Prostate gland (tissue), 2 donors: ENCODE measurements at regions not wholly inside any gene's neighbourhood (a gene's known extent, or its start where the extent isn't known, plus 50 kb on each side); places are given as distances from the start of the nearest gene placed in this dataset.

Experiments
- DNase-seq: peaks from one replicate; pipeline ENCODE4 v3.0.0-alpha.2; 2019; ENCODE audit warnings: low spot score
- H3K27ac ChIP-seq, 2 donors: fragments of 200-600 bp; sonication (generic); 2 replicates each; pipeline ENCODE4 v1.5.1; 2017 to 2019
- H3K27me3 ChIP-seq: fragments of 200-600 bp; sonication (generic); replicated peaks from 2 replicates; pipeline ENCODE4 v1.5.1; 2019; ENCODE audit not compliant: insufficient read depth
- H3K36me3 ChIP-seq, 2 donors: fragments of 200-600 bp; sonication (generic); 1 replicate in 1 of 2; 2 replicates in 1 of 2; pipeline versions ENCODE4 v1.5.1 to v1.8.1; 2017 to 2019
- H3K4me1 ChIP-seq: fragments of 200-600 bp; sonication (generic); replicated peaks from 2 replicates; pipeline ENCODE4 v1.5.1; 2019
- H3K4me3 ChIP-seq, 2 donors: fragments of 200-600 bp; sonication (generic); 2 replicates each; pipeline ENCODE4 v1.5.1; 2017 to 2019
- H3K9me3 ChIP-seq: fragments of 200-600 bp; sonication (generic); 2 replicates; pipeline ENCODE4 v1.5.1; 2017
- CTCF ChIP-seq, 4 experiments: fragments of 200-600 bp in 2 of 4; fragments of 450-650 bp in 2 of 4; sonication (generic) in 2 of 4; IDR thresholded peaks; 1 replicate in 3 of 4; 2 replicates in 1 of 4; pipeline ENCODE4 v1.5.1; 2016 to 2019; ENCODE audit warnings: antibody characterized with exemption in 4 of 4, mild to moderate bottlenecking in 2 of 4, moderate library complexity in 2 of 4
- POLR2A ChIP-seq: fragments of 450-650 bp; IDR thresholded peaks from one replicate; pipeline ENCODE4 v1.6.1; 2016; ENCODE audit warnings: antibody characterized with exemption, mild to moderate bottlenecking
- POLR2AphosphoS5 ChIP-seq: sonication (generic); formaldehyde crosslinking; IDR thresholded peaks from one replicate; pipeline ENCODE4 v1.6.1; 2017; ENCODE audit warnings: antibody characterized with exemption
- WGBS: methylation state at CpG from one replicate; pipeline ENCODE4 v1.1.5; 2018; 5-methylcytosine and 5-hydroxymethylcytosine counted together
- intact Hi-C: fragments of 100-400 bp; cut with DNase I; formaldehyde crosslinking; loops from one replicate; pipeline ENCODE4 v1.14.2; 2022

GRCh38 chr16:85431431-85432124, 181.5 kb upstream of the GSE1 start:
- WGBS = 87% methylated on average over 33 of the region's 33 CpGs
- TF ChIP-seq POLR2AphosphoS5 = no peak
- TF ChIP-seq CTCF (IDR thresholded peaks at IDR 0.05) = no peak
- TF ChIP-seq POLR2A = no peak
- DNase-seq = no peak

GRCh38 chr16:85432606-85433005, 180.5 kb upstream of the GSE1 start:
- Histone ChIP-seq H3K4me1 (peaks cover 5% of the 10 kb centered on the region), H3K4me3 (no peak overlapping the region), H3K27ac (no peak overlapping the region), H3K36me3 (no peaks in the 10 kb centered on the region), H3K27me3 (no peaks in the 10 kb centered on the region), H3K9me3 (no peaks in the 10 kb centered on the region)
- TF ChIP-seq POLR2AphosphoS5 (no peak), CTCF (IDR thresholded peaks at IDR 0.05) (no peak), POLR2A (no peak)
- no peak for DNase-seq
- WGBS = 93% methylated on average over 6 of the region's 6 CpGs
- intact Hi-C loops = loop anchor here (10.0 kb wide), 1 partner anchor 82 kb away; no protein-coding TSS in a partner anchor

More at GRCh38 chr16:85431431-85432124, 181.5 kb upstream of the GSE1 start:
- intact Hi-C loops = loop anchor here (10.0 kb wide), 1 partner anchor 83 kb away; no protein-coding TSS in a partner anchor
- Histone ChIP-seq H3K9me3 (no peaks in the 10 kb centered on the region), H3K4me3 (no peak overlapping the region), H3K4me1 (peaks cover 2% of the 10 kb centered on the region), H3K36me3 (no peaks in the 10 kb centered on the region), H3K27ac (no peak overlapping the region), H3K27me3 (no peaks in the 10 kb centered on the region)

- 91% methylated on average over 1 of the region's 1 CpG for WGBS
- intact Hi-C loops = loop anchor here (10.0 kb wide), 1 partner anchor 81 kb away; no protein-coding TSS in a partner anchor
- no peak overlapping the region for H3K4me3 ChIP-seq
- H3K36me3 ChIP-seq = no peaks in the 10 kb centered on the region
- H3K27me3 ChIP-seq = no peaks in the 10 kb centered on the region
- H3K27ac ChIP-seq = no peak overlapping the region
- TF ChIP-seq POLR2AphosphoS5 = no peak
- TF ChIP-seq CTCF (IDR thresholded peaks at IDR 0.05) = no peak
- no peak for TF ChIP-seq POLR2A
- no peaks in the 10 kb centered on the region for H3K9me3 ChIP-seq
- H3K4me1 ChIP-seq = peaks cover 5% of the 10 kb centered on the region
- DNase-seq = no peak
Measured at GRCh38 chr16:85433477-85433876, 179.6 kb upstream of the GSE1 start.

GRCh38 chr16:85435286-85435685, 177.8 kb upstream of the GSE1 start:
- H3K36me3 ChIP-seq = no peaks in the 10 kb centered on the region
- TF ChIP-seq CTCF (IDR thresholded peaks at IDR 0.05) (no peak), POLR2AphosphoS5 (no peak), POLR2A (no peak)
- intact Hi-C loops = loop anchor here (10.0 kb wide), 1 partner anchor 80 kb away; no protein-coding TSS in a partner anchor
- no peaks in the 10 kb centered on the region for H3K27me3 ChIP-seq
- H3K4me3 ChIP-seq = no peak overlapping the region
- H3K4me1 ChIP-seq = peaks cover 5% of the 10 kb centered on the region
- H3K9me3 ChIP-seq = no peaks in the 10 kb centered on the region
- H3K27ac ChIP-seq = no peak overlapping the region
- 82% methylated on average over 8 of the region's 8 CpGs for WGBS
- no peak for DNase-seq

- no peaks in the 10 kb centered on the region for H3K27me3 ChIP-seq
- TF ChIP-seq CTCF (IDR thresholded peaks at IDR 0.05) = no peak
- TF ChIP-seq POLR2AphosphoS5 = no peak
- no peak for TF ChIP-seq POLR2A
- no peaks in the 10 kb centered on the region for H3K9me3 ChIP-seq
- H3K4me1 ChIP-seq = peaks cover 5% of the 10 kb centered on the region
- H3K4me3 ChIP-seq = no peak overlapping the region
- WGBS = 84% methylated on average over 7 of the region's 7 CpGs
- intact Hi-C loops = loop anchor here (10.0 kb wide), 1 partner anchor 79 kb away; no protein-coding TSS in a partner anchor
- DNase-seq = no peak
- no peaks in the 10 kb centered on the region for H3K36me3 ChIP-seq
- H3K27ac ChIP-seq = no peak overlapping the region
Measured at GRCh38 chr16:85435700-85436099, 177.4 kb upstream of the GSE1 start.
